Smooth muscle cell (in vitro differentiated cells): ENCODE measurements at regions not wholly inside any gene's neighbourhood (a gene's known extent, or its start where the extent isn't known, plus 50 kb on each side); places are given as distances from the start of the nearest gene placed in this dataset.

Source experiments
- DNase-seq: peaks from one replicate; lab custom pipeline; 2025; ENCODE audit not compliant: unreplicated experiment; lab: John Stamatoyannopoulos, UW
- H2AFZ ChIP-seq: fragments of 200-600 bp; sonication (generic); 2 replicates; pipeline ENCODE4 v1.6.0; 2016; ENCODE audit warnings: antibody characterized with exemption, low read depth, mild to moderate bottlenecking
- H3F3A ChIP-seq: fragments of 200-600 bp; sonication (generic); 2 replicates; pipeline ENCODE4 v1.6.0; 2017; ENCODE audit warnings: antibody characterized with exemption, low read depth
- H3K27ac ChIP-seq: fragments of 200-600 bp; sonication (generic); 2 replicates; pipeline ENCODE4 v1.5.1; 2016; ENCODE audit warnings: low read depth, mild to moderate bottlenecking
- H3K27me3 ChIP-seq: fragments of 200-600 bp; sonication (generic); 2 replicates; pipeline ENCODE4 v1.6.1; 2016; ENCODE audit warnings: low read depth, mild to moderate bottlenecking
- H3K36me3 ChIP-seq: fragments of 200-600 bp; sonication (generic); 2 replicates; pipeline ENCODE4 v1.5.1; 2016; ENCODE audit warnings: low read depth
- H3K4me1 ChIP-seq: fragments of 200-600 bp; sonication (generic); 2 replicates; pipeline ENCODE4 v1.5.1; 2016; ENCODE audit warnings: low read depth
- H3K4me2 ChIP-seq: fragments of 200-600 bp; sonication (generic); 2 replicates; pipeline ENCODE4 v1.6.0; 2016; ENCODE audit warnings: mild to moderate bottlenecking
- H3K4me3 ChIP-seq: fragments of 200-600 bp; sonication (generic); 2 replicates; pipeline ENCODE4 v1.5.1; 2016; ENCODE audit warnings: mild to moderate bottlenecking
- H3K79me2 ChIP-seq: fragments of 200-600 bp; sonication (generic); 2 replicates; pipeline ENCODE4 v1.6.0; 2016; ENCODE audit warnings: low read depth, mild to moderate bottlenecking
- H3K9ac ChIP-seq: fragments of 200-600 bp; sonication (generic); 2 replicates; pipeline ENCODE4 v1.6.0; 2016; ENCODE audit warnings: low read depth
- H3K9me3 ChIP-seq: fragments of 200-600 bp; sonication (generic); replicated peaks from 2 replicates; pipeline ENCODE4 v1.5.1; 2016; ENCODE audit warnings: low read depth
- H4K20me1 ChIP-seq: fragments of 200-600 bp; sonication (generic); 2 replicates; pipeline ENCODE4 v1.6.0; 2016; ENCODE audit warnings: low read depth
- WGBS: methylation state at CpG from one replicate; pipeline ENCODE4 v1.1.7; 2016; ENCODE audit warnings: low lambda C conversion rate; 5-methylcytosine and 5-hydroxymethylcytosine counted together
- TF ChIP-seq, protein P1 (sequence below): fragments of 200-600 bp; sonication (generic); IDR thresholded peaks from 2 replicates; pipeline ENCODE4 v1.5.1; 2017; ENCODE audit warnings: borderline replicate concordance, mild to moderate bottlenecking, antibody characterized with exemption; ENCODE audit not compliant: insufficient read depth, poor library complexity, severe bottlenecking

DNA sequence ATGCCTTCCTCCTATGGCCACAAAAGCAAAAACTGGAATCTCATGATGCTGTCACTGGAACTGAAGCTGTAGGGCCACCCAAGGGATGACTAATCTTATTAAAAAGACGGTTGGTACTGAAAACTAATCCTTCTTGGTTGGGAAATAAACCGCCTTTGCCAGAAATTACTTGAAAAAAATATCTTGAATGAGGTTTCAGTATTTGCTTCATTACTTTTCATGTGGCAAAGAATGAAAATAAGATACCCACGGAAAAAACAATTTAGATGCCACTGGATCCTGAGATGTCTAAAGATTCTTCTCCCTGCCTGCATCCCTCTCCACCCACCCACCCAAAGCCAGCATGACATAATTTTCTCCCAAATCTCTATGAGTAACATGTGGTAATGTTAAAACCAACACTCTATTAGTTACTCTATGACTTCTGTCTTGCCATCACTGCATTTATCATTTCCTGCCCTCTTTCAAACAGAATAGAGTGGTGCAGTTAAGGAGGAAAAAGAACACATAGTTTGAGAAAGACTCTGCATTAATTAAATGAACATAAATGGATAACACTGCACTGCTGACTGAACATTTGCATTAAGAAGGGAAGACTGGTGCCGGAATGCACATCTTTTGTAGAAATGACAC lies 111.8 kb upstream of the DPH6 start:
- H3K9ac ChIP-seq = no peak overlapping the region
- H3K36me3 ChIP-seq = no peaks in the 10 kb centered on the region
- no peak overlapping the region for H2AFZ ChIP-seq
- H3K9me3 ChIP-seq = no peaks in the 10 kb centered on the region
- H3F3A ChIP-seq = peaks cover 8% of the 10 kb centered on the region
- no peaks in the 10 kb centered on the region for H3K4me1 ChIP-seq
- H3K27ac ChIP-seq = peak overlapping the region; percentile 34
- H3K27me3 ChIP-seq = no peaks in the 10 kb centered on the region
- no peak overlapping the region for H3K4me3 ChIP-seq
- no peak for DNase-seq
- peak overlapping the region; percentile 58 for H3K4me2 ChIP-seq
- H3K79me2 ChIP-seq = no peaks in the 10 kb centered on the region
- H4K20me1 ChIP-seq = no peaks in the 10 kb centered on the region
- 13% methylated on average over 4 of the region's 4 CpGs for WGBS
- TF ChIP-seq, protein P1, sequence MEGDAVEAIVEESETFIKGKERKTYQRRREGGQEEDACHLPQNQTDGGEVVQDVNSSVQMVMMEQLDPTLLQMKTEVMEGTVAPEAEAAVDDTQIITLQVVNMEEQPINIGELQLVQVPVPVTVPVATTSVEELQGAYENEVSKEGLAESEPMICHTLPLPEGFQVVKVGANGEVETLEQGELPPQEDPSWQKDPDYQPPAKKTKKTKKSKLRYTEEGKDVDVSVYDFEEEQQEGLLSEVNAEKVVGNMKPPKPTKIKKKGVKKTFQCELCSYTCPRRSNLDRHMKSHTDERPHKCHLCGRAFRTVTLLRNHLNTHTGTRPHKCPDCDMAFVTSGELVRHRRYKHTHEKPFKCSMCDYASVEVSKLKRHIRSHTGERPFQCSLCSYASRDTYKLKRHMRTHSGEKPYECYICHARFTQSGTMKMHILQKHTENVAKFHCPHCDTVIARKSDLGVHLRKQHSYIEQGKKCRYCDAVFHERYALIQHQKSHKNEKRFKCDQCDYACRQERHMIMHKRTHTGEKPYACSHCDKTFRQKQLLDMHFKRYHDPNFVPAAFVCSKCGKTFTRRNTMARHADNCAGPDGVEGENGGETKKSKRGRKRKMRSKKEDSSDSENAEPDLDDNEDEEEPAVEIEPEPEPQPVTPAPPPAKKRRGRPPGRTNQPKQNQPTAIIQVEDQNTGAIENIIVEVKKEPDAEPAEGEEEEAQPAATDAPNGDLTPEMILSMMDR = no peak

- Histone ChIP-seq H2AFZ (no peak overlapping the region), H3K9me3 (no peaks in the 10 kb centered on the region), H3K27ac (no peak overlapping the region), H4K20me1 (no peaks in the 10 kb centered on the region), H3K27me3 (no peaks in the 10 kb centered on the region), H3K4me2 (no peak overlapping the region), H3K9ac (no peak overlapping the region), H3K79me2 (no peaks in the 10 kb centered on the region), H3K4me1 (no peaks in the 10 kb centered on the region), H3K36me3 (no peaks in the 10 kb centered on the region), H3F3A (peaks cover under 1% of the 10 kb centered on the region), H3K4me3 (no peak overlapping the region)
- TF ChIP-seq, protein P1 = no peak
- DNase-seq = no peak
- 82% methylated on average over 2 of the region's 2 CpGs for WGBS
Measured at GRCh38 chr15:35663956-35664355, 118.0 kb upstream of the DPH6 start.

GRCh38 chr15:35665896-35666536 lies 120.1 kb upstream of the DPH6 start:
- TF ChIP-seq, protein P1 = no peak
- DNase-seq = no peak
- no peak overlapping the region for H2AFZ ChIP-seq

DNA sequence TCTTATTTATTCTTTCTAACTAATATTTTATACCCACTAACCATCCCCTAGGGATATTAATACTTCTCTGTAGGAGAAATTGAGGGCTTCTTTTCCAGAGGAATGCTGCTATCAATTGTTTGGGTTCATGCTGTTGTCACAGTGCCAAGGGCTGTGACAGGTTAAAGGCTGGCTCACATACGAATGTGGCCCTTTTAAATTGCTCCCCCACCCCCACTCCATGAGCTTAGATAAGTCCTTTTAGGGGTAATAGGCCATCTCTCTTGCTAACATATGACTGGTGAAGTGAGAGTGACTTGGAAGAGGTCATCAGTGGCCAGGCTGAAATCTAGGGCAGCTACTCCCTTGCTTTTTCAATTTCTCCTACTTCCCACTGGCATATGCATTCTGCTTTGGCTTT lies 121.9 kb upstream of the DPH6 start:
- Histone ChIP-seq H3K4me2 (no peak overlapping the region), H3K4me1 (no peaks in the 10 kb centered on the region), H3K27ac (no peak overlapping the region), H3K4me3 (no peak overlapping the region), H3K9ac (no peak overlapping the region), H3K27me3 (no peaks in the 10 kb centered on the region), H4K20me1 (no peaks in the 10 kb centered on the region), H2AFZ (no peak overlapping the region), H3K36me3 (no peaks in the 10 kb centered on the region), H3K9me3 (no peaks in the 10 kb centered on the region), H3K79me2 (no peaks in the 10 kb centered on the region), H3F3A (no peaks in the 10 kb centered on the region)
- no peak for DNase-seq
- WGBS = 71% methylated on average over 1 of the region's 1 CpG
- TF ChIP-seq, protein P1 = no peak

More at GRCh38 chr15:35665896-35666536, 120.1 kb upstream of the DPH6 start:
- no peak overlapping the region for H3K9ac ChIP-seq
- no peaks in the 10 kb centered on the region for H4K20me1 ChIP-seq
- no peak overlapping the region for H3K4me2 ChIP-seq
- H3K27me3 ChIP-seq = no peaks in the 10 kb centered on the region
- H3K36me3 ChIP-seq = no peaks in the 10 kb centered on the region
- no peaks in the 10 kb centered on the region for H3F3A ChIP-seq
- H3K79me2 ChIP-seq = no peaks in the 10 kb centered on the region
- H3K4me3 ChIP-seq = no peak overlapping the region
- no peaks in the 10 kb centered on the region for H3K4me1 ChIP-seq
- no peak overlapping the region for H3K27ac ChIP-seq
- 92% methylated on average over 9 of the region's 9 CpGs for WGBS
- no peaks in the 10 kb centered on the region for H3K9me3 ChIP-seq
